ENCODE measurements at regions not wholly inside any gene's neighbourhood (a gene's known extent, or its start where the extent isn't known, plus 50 kb on each side); places are given as distances from the start of the nearest gene placed in this dataset.

GRCh38 chr1:38508232-38508631, 351.3 kb downstream of the RRAGC start (continued):
- TF ChIP-seq ATF6 (CRISPR knock-in tag; IDR thresholded peaks at IDR 0.05), result no peak
- TF ChIP-seq KLF13 (tag; IDR thresholded peaks at IDR 0.05; ENCODE audit: borderline replicate concordance, low read depth), result no peak
- no peak for TF ChIP-seq TEAD2 (tag; IDR thresholded peaks at IDR 0.05)
- no peak for TF ChIP-seq MXI1 (IDR thresholded peaks at IDR 0.05; ENCODE audit: low read depth, low read length)
- no peak for TF ChIP-seq MGA (IDR thresholded peaks at IDR 0.05)
- no peak for TF ChIP-seq DNMT1 (IDR thresholded peaks at IDR 0.05)
- TF ChIP-seq CBX2 (IDR thresholded peaks at IDR 0.05; ENCODE audit: insufficient read depth, low read length, poor library complexity, severe bottlenecking), result no peak
- TF ChIP-seq NBN (IDR thresholded peaks at IDR 0.05; ENCODE audit: low read depth), result no peak
- TF ChIP-seq RBM17 (IDR thresholded peaks at IDR 0.05; ENCODE audit: borderline replicate concordance, low read depth, low read length), result no peak
- TF ChIP-seq FOXK1 (CRISPR knock-in tag; IDR thresholded peaks at IDR 0.05; ENCODE audit: borderline replicate concordance), result no peak
- TF ChIP-seq, protein P1, sequence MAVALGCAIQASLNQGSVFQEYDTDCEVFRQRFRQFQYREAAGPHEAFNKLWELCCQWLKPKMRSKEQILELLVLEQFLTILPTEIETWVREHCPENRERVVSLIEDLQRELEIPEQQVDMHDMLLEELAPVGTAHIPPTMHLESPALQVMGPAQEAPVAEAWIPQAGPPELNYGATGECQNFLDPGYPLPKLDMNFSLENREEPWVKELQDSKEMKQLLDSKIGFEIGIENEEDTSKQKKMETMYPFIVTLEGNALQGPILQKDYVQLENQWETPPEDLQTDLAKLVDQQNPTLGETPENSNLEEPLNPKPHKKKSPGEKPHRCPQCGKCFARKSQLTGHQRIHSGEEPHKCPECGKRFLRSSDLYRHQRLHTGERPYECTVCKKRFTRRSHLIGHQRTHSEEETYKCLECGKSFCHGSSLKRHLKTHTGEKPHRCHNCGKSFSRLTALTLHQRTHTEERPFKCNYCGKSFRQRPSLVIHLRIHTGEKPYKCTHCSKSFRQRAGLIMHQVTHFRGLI (CRISPR knock-in tag; IDR thresholded peaks at IDR 0.05), result no peak
- TF ChIP-seq, protein P2, sequence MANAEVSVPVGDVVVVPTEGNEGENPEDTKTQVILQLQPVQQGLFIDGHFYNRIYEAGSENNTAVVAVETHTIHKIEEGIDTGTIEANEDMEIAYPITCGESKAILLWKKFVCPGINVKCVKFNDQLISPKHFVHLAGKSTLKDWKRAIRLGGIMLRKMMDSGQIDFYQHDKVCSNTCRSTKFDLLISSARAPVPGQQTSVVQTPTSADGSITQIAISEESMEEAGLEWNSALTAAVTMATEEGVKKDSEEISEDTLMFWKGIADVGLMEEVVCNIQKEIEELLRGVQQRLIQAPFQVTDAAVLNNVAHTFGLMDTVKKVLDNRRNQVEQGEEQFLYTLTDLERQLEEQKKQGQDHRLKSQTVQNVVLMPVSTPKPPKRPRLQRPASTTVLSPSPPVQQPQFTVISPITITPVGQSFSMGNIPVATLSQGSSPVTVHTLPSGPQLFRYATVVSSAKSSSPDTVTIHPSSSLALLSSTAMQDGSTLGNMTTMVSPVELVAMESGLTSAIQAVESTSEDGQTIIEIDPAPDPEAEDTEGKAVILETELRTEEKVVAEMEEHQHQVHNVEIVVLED (CRISPR knock-in tag; IDR thresholded peaks at IDR 0.05), result no peak

Data from K562 (cell line).